Duodenal mucosa (tissue), 2 donors: ENCODE measurements at regions not wholly inside any gene's neighbourhood (a gene's known extent, or its start where the extent isn't known, plus 50 kb on each side); places are given as distances from the start of the nearest gene placed in this dataset.
"Not testable (repeated sequence)": the region's sequence is repeated elsewhere in the genome, so short reads cannot be mapped to it uniquely, and the experiment has no call there.

Experiments used
- H3K27ac ChIP-seq: one replicate; pipeline ENCODE4 v1.7.0; 2013; ENCODE audit warnings: low read depth, low read length
- H3K27me3 ChIP-seq, 2 donors: one replicate each; pipeline ENCODE4 v1.7.0; 2013; ENCODE audit warnings: low read length in 2 of 2, control low read depth in 1 of 2; ENCODE audit not compliant: insufficient read depth in 2 of 2, control insufficient read depth in 1 of 2
- H3K36me3 ChIP-seq, 2 donors: one replicate each; pipeline ENCODE4 v1.7.0; 2013; ENCODE audit warnings: low read length in 2 of 2, control low read depth in 1 of 2; ENCODE audit not compliant: insufficient read depth in 2 of 2, control insufficient read depth in 1 of 2
- H3K4me1 ChIP-seq, 2 donors: one replicate each; pipeline ENCODE4 v1.7.0; 2013; ENCODE audit warnings: low read length in 2 of 2, control low read depth in 1 of 2; ENCODE audit not compliant: insufficient read depth in 2 of 2, control insufficient read depth in 1 of 2
- H3K4me3 ChIP-seq, 2 donors: one replicate each; pipeline ENCODE4 v1.7.0; 2013; ENCODE audit warnings: low read length in 2 of 2, low read depth in 1 of 2
- H3K9ac ChIP-seq, 2 donors: one replicate each; pipeline ENCODE4 v1.7.0; 2013; ENCODE audit warnings: low read length in 2 of 2, low read depth in 1 of 2
- H3K9me3 ChIP-seq, 2 donors: one replicate each; pipeline ENCODE4 v1.7.0; 2013; ENCODE audit warnings: low read length in 2 of 2, control low read depth in 1 of 2; ENCODE audit not compliant: control insufficient read depth in 1 of 2

DNA sequence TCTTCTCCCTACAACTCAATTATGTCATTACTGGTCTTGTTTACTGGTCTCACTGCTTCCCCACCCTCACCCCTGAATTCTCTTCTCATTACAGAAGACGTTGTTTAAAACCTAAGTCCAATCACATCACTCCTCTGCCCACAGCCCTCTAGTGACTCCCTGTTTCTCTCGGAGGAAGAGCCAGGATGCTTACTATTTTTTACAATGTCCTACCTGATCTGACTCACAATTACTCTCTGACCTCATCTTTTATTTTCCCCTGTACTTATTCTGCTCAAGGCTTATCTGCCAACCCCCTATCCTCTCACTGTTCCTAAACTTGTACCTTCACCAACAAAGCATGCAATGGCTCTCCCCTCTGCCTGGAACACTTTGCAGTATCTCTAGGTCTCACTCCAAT, 400.4 kb upstream of the PTCHD4 start:
- no peak overlapping the region for H3K27ac ChIP-seq
- H3K4me1 ChIP-seq, result no peaks in the 10 kb centered on the region
- no peaks in the 10 kb centered on the region for H3K36me3 ChIP-seq
- no peaks in the 10 kb centered on the region for H3K27me3 ChIP-seq
- H3K9ac ChIP-seq, result no peak overlapping the region
- no peak overlapping the region for H3K4me3 ChIP-seq
- H3K9me3 ChIP-seq, result no peaks in the 10 kb centered on the region

DNA sequence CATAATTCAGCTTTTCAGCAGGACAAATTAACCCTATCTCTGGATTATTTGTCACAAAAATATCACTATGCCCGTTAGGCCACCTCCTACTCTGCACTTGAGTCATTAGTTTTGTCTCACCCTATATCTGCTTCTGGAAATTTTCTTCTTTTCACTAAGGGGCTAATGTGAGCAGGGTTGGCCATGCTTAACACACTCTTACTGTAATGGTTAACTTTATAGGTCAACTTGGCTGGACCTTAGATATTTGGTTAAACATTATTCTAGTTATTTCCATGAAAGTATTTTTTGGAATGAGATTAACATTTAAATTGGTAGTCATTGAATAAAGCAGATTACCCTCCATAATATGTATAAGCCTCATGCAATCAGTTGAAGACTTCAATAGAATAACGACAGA, 394.6 kb upstream of the PTCHD4 start:
- Histone ChIP-seq H3K27ac (no peak overlapping the region), H3K4me1 (no peaks in the 10 kb centered on the region), H3K36me3 (no peaks in the 10 kb centered on the region), H3K9me3 (no peaks in the 10 kb centered on the region), H3K4me3 (no peak overlapping the region), H3K9ac (no peak overlapping the region), H3K27me3 (no peaks in the 10 kb centered on the region)

DNA sequence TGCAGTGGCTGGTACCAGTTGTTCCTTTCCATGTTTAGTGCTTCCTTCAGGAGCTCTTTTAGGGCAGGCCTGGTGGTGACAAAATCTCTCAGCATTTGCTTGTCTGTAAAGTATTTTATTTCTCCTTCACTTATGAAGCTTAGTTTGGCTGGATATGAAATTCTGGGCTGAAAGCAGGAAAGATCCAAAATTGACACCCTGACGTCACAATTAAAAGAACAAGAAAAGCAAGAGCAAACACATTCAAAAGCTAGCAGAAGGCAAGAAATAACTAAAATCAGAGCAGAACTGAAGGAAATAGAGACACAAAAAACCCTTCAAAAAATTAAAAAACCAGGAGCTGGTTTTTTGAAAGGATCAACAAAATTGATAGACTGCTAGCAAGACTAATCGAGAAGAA, 382.4 kb upstream of the PTCHD4 start:
- H3K36me3 ChIP-seq, H3K27ac ChIP-seq, H3K9me3 ChIP-seq, H3K9ac ChIP-seq, H3K4me3 ChIP-seq, H3K4me1 ChIP-seq, H3K27me3 ChIP-seq: not testable (repeated sequence)

DNA sequence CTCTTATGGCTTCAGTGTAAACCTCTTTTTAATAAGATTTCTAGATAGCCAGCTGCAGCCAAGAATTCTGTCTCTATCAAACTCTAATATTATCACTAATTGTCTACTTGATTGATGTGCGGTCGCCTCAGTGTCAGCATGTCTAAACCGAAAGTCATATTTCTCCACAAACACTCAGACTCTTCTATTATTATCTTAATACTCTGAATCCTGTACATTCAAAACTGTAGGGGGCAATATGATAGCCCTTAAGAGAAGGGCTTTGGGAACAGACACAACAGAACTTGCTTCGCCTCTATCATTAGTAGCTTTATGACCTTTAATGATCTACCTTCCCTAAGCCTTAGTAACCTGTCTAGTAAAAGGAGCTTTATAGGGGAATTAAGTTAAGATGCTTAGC, 379.7 kb upstream of the PTCHD4 start:
- H3K27ac ChIP-seq, result no peak overlapping the region
- no peaks in the 10 kb centered on the region for H3K9me3 ChIP-seq
- no peak overlapping the region for H3K4me3 ChIP-seq
- no peaks in the 10 kb centered on the region for H3K27me3 ChIP-seq
- no peaks in the 10 kb centered on the region for H3K36me3 ChIP-seq
- H3K4me1 ChIP-seq, result no peaks in the 10 kb centered on the region
- no peak overlapping the region for H3K9ac ChIP-seq

DNA sequence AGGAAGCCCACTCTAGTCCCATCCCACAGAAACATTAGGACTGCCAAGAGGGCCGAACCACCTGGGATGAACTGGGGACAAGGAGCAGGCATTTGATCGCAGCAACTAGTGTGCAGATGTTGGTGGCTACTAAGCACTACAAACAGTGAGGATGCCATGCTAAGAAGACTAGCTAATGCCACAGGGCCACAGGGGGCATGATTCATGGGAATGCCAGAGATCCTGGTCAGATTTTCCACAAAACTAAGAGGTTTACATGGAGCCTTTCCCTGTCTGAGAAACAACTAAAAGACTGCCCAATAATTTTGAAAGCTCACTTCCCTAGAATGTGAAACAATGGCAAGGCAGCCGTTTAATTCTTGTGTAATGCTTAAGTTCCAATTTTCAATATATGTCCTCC, 375.9 kb upstream of the PTCHD4 start:
- Histone ChIP-seq H3K9ac (no peak overlapping the region), H3K36me3 (no peaks in the 10 kb centered on the region), H3K4me1 (no peaks in the 10 kb centered on the region), H3K27me3 (no peaks in the 10 kb centered on the region), H3K9me3 (peaks cover 0 to 3% of the 10 kb centered on the region in 2 donors), H3K27ac (no peak overlapping the region), H3K4me3 (no peak overlapping the region)

DNA sequence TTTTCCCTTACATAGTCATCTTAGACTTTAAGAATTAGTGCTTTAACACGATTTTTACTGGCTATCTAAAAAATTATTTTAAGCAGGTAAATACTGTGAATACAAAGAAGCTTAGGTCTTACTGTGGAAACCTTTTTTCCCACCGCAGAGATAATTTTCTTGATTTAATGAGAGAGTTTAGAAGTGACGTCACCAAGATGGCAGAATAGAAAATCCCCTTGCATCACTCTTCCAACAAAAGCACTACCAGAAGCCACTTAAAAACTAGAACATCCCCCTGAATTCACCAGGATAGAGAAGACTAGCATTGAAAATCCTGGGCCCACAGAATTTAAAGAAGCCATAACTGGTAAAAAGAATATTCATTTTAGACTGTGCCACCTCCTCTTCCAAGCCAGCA, 375.4 kb upstream of the PTCHD4 start:
- H3K27ac ChIP-seq, result no peak overlapping the region
- H3K9ac ChIP-seq, result no peak overlapping the region
- peaks cover 0 to 3% of the 10 kb centered on the region in 2 donors for H3K9me3 ChIP-seq
- no peaks in the 10 kb centered on the region for H3K27me3 ChIP-seq
- no peaks in the 10 kb centered on the region for H3K4me1 ChIP-seq
- no peaks in the 10 kb centered on the region for H3K36me3 ChIP-seq
- H3K4me3 ChIP-seq, result no peak overlapping the region

DNA sequence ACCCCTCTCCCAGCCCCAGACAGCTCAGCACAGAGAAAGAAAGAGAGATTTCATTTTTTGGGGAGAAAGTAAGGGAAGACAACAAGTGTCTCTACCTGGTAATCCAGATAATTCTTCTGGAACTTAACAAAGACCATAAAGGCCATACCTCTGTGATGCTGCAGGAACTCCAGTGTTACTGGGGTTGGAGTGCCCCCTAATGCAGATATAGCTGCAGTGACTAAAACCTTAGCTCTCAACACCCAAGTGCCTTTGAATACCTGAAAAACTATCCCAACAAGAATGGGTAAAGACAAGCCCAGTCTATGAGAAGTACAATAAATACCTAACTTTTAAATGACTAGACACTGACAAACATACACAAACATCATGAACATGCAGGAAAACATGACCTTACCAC, 365.3 kb upstream of the PTCHD4 start:
- Histone ChIP-seq H3K4me3 (no peak overlapping the region), H3K27ac (no peak overlapping the region), H3K27me3 (no peaks in the 10 kb centered on the region), H3K9ac (no peak overlapping the region), H3K4me1 (no peaks in the 10 kb centered on the region), H3K9me3 (peaks cover 0 to 6% of the 10 kb centered on the region in 2 donors), H3K36me3 (no peaks in the 10 kb centered on the region)

DNA sequence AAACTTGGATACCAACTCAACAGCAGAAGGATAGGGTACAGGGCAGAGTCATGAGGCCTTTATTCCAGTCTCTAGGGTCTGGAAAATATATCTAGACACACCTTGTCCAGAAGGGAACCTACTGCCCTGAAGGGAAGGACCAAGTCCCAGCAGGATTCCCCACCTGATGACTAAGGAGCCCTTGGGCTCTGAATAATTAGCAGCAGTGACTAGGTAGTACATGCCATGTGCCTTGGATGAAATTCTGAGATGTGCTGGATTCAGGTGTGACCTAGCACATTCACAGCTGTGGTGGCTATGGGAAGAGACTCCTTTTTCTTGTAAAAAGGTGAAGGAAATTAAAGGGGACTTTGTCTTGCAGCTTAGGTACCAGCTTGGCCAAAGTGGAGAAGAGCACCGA, 364.3 kb upstream of the PTCHD4 start:
- Histone ChIP-seq H3K9ac (no peak overlapping the region), H3K4me1 (no peaks in the 10 kb centered on the region), H3K27me3 (no peaks in the 10 kb centered on the region), H3K4me3 (no peak overlapping the region), H3K36me3 (no peaks in the 10 kb centered on the region), H3K9me3 (peaks cover 0 to 6% of the 10 kb centered on the region in 2 donors), H3K27ac (no peak overlapping the region)

DNA sequence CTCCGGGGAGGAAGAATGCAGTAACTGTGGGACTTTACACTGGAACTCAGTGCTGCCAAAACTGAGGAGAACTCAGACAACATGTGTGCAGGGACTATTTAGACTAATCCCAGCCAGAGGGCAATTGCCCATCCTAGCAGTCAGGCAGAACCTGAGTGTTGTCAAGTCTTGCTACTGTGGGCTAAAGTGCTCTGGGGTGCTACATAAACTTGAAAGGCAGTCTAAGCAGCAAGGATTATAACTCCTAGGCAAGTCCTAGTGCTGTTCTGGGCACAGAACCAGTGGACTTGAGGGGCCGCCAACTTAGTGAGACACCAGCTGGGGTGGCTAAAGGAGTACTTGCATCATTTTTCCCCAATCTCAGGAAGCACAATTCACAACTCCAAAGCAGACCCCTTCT, 363.8 kb upstream of the PTCHD4 start:
- Histone ChIP-seq H3K9ac (no peak overlapping the region), H3K27me3 (no peaks in the 10 kb centered on the region), H3K9me3 (peaks cover 0 to 6% of the 10 kb centered on the region in 2 donors), H3K4me3 (no peak overlapping the region), H3K4me1 (no peaks in the 10 kb centered on the region), H3K27ac (no peak overlapping the region), H3K36me3 (no peaks in the 10 kb centered on the region)

DNA sequence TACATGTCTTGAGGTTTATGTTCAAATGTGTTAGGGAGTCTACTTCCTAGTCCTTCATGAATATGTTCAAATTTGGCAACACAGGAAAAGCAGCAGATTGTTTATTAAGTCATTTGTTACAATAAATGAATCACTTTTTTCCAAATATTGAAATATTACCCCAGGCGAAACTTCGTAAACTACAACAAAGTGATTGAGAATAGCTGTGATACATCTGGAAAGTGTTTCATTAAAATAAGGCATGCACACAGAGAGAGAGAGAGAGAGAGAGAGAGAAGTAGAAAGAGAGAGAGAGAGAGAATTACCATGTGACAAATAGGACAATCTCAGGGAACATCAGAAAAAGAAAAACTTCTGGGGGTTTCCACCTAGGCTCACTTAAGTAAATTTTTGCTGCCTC, 363.1 kb upstream of the PTCHD4 start:
- Histone ChIP-seq H3K27me3 (no peaks in the 10 kb centered on the region), H3K4me3 (no peak overlapping the region), H3K9me3 (peaks cover 0 to 6% of the 10 kb centered on the region in 2 donors), H3K4me1 (no peaks in the 10 kb centered on the region), H3K9ac (no peak overlapping the region), H3K27ac (no peak overlapping the region), H3K36me3 (no peaks in the 10 kb centered on the region)

DNA sequence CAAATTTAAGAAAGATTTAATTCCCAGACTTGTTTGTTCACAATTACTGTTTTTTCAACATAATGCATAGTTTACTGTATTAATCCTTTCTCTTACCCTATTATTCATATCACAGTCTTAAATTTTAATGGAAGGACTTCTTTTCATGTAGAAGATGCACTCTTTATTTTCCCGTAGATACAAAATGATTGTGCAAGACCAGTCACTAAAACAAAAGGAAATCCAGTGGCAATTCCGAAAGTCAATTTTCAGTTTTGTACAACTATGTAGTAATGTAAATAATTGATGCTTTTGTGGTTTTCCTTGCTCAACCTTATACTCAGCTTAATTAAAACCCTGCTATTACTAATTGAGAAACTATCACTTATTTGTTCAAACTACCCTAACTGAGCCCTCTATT, 361.5 kb upstream of the PTCHD4 start:
- Histone ChIP-seq H3K36me3 (no peaks in the 10 kb centered on the region), H3K4me1 (no peaks in the 10 kb centered on the region), H3K27ac (no peak overlapping the region), H3K27me3 (no peaks in the 10 kb centered on the region), H3K4me3 (no peak overlapping the region), H3K9me3 (peaks cover 0 to 6% of the 10 kb centered on the region in 2 donors), H3K9ac (no peak overlapping the region)
